ENCODE measurements at regions not wholly inside any gene's neighbourhood (a gene's known extent, or its start where the extent isn't known, plus 50 kb on each side); places are given as distances from the start of the nearest gene placed in this dataset.

GRCh38 chr5:92064993-92065392, 681.9 kb upstream of the ARRDC3 start:
- TF ChIP-seq, protein P1, sequence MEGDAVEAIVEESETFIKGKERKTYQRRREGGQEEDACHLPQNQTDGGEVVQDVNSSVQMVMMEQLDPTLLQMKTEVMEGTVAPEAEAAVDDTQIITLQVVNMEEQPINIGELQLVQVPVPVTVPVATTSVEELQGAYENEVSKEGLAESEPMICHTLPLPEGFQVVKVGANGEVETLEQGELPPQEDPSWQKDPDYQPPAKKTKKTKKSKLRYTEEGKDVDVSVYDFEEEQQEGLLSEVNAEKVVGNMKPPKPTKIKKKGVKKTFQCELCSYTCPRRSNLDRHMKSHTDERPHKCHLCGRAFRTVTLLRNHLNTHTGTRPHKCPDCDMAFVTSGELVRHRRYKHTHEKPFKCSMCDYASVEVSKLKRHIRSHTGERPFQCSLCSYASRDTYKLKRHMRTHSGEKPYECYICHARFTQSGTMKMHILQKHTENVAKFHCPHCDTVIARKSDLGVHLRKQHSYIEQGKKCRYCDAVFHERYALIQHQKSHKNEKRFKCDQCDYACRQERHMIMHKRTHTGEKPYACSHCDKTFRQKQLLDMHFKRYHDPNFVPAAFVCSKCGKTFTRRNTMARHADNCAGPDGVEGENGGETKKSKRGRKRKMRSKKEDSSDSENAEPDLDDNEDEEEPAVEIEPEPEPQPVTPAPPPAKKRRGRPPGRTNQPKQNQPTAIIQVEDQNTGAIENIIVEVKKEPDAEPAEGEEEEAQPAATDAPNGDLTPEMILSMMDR (IDR thresholded peaks at IDR 0.05; ENCODE audit: borderline replicate concordance, extremely low read depth, insufficient read depth), result no peak
- Histone ChIP-seq H3K27me3 (ENCODE audit: control insufficient read depth, insufficient read depth, low read length) (no peaks in the 10 kb centered on the region), H3K4me1 (ENCODE audit: control insufficient read depth in 2 of 3, insufficient read depth in 2 of 3, low read depth in 1 of 3, low read length in 3 of 3) (no peaks in the 10 kb centered on the region), H3K9ac (ENCODE audit: low read length in 3 of 3) (no peak overlapping the region), H3K36me3 (ENCODE audit: control insufficient read depth in 2 of 3, insufficient read depth in 3 of 3, low read length in 3 of 3) (no peaks in the 10 kb centered on the region), H3K9me3 (ENCODE audit: control insufficient read depth in 2 of 3, insufficient read depth in 1 of 3, low read length in 3 of 3) (no peaks in the 10 kb centered on the region), H3K27ac (ENCODE audit: low read depth in 2 of 2, low read length in 2 of 2) (no peak overlapping the region), H3K4me3 (ENCODE audit: low read length in 3 of 3) (no peak overlapping the region)
- no peak for DNase-seq
- FAIRE-seq, result no peak
- intact Hi-C loops (cut with DNase I), result no loop called here

DNA sequence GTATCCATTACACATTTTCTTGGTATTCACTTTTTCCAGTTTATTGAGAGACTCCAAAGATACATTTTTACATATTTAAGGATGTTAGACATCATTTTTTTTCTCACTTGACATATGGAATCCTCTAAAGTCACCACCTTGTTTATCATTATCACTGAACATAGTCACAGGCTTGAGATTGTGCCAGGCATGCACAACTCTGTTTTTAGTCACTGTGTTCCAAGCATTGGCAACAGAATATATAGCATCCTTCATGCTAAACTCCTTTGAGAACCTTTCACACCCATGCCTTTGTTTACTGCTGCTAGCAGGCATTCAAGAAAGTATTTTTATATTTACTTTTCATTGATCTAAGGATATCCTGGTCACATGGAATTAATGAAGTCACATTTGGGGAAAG, 668.6 kb upstream of the ARRDC3 start:
- intact Hi-C loops (cut with DNase I), result no loop called here
- Histone ChIP-seq H3K9ac (ENCODE audit: low read length in 3 of 3) (no peak overlapping the region), H3K4me3 (ENCODE audit: low read length in 3 of 3) (no peak overlapping the region), H3K9me3 (ENCODE audit: control insufficient read depth in 2 of 3, insufficient read depth in 1 of 3, low read length in 3 of 3) (no peaks in the 10 kb centered on the region), H3K27me3 (ENCODE audit: control insufficient read depth, insufficient read depth, low read length) (no peaks in the 10 kb centered on the region), H3K27ac (ENCODE audit: low read depth in 2 of 2, low read length in 2 of 2) (no peak overlapping the region), H3K36me3 (ENCODE audit: control insufficient read depth in 2 of 3, insufficient read depth in 3 of 3, low read length in 3 of 3) (no peaks in the 10 kb centered on the region), H3K4me1 (ENCODE audit: control insufficient read depth in 2 of 3, insufficient read depth in 2 of 3, low read depth in 1 of 3, low read length in 3 of 3) (no peaks in the 10 kb centered on the region)
- TF ChIP-seq, protein P1 (IDR thresholded peaks at IDR 0.05; ENCODE audit: borderline replicate concordance, extremely low read depth, insufficient read depth), result no peak
- FAIRE-seq, result no peak
- no peak for DNase-seq

GRCh38 chr5:92050970-92051369, 667.9 kb upstream of the ARRDC3 start:
- DNase-seq, result no peak
- Histone ChIP-seq H3K36me3 (ENCODE audit: control insufficient read depth in 2 of 3, insufficient read depth in 3 of 3, low read length in 3 of 3) (no peaks in the 10 kb centered on the region), H3K9ac (ENCODE audit: low read length in 3 of 3) (no peak overlapping the region), H3K27ac (ENCODE audit: low read depth in 2 of 2, low read length in 2 of 2) (no peak overlapping the region), H3K9me3 (ENCODE audit: control insufficient read depth in 2 of 3, insufficient read depth in 1 of 3, low read length in 3 of 3) (no peaks in the 10 kb centered on the region), H3K27me3 (ENCODE audit: control insufficient read depth, insufficient read depth, low read length) (no peaks in the 10 kb centered on the region), H3K4me3 (ENCODE audit: low read length in 3 of 3) (no peak overlapping the region), H3K4me1 (ENCODE audit: control insufficient read depth in 2 of 3, insufficient read depth in 2 of 3, low read depth in 1 of 3, low read length in 3 of 3) (no peaks in the 10 kb centered on the region)
- TF ChIP-seq, protein P1 (IDR thresholded peaks at IDR 0.05; ENCODE audit: borderline replicate concordance, extremely low read depth, insufficient read depth), result no peak
- intact Hi-C loops (cut with DNase I), result no loop called here
- no peak for FAIRE-seq

DNA sequence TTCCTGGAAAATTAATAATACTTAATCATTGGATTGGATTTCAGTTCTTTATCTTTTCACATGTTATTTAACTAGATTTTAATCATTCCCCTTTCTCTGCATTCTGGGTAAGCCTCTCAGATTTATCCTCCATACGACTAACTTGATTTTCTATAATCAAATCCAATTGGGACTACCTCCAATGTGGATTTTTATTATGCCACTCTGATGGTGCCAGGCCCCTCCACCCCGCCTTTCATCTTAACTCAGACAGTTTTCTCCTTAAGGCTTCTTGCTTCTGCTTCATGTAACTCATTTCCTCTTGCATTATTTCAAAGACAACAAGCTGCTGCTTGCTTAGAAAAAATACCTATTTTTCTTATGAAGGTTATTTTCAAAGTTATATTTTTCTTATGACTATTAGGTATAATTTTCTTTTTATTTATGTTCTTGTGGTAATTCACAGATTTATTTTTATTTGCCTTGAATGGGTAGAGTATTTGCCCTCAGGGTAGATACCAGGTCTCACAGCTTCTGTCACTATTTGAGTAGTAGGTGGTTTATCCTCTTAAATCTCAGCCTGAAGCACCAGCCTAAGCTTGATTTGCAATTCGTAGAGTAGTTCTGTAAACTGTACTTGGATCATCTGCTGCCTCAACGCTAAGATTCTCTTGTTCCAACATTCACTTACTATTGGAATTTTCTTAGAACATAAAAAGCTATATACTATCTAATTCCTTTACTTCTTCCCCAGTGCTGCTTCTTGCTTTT, 659.0 kb upstream of the ARRDC3 start:
- Histone ChIP-seq H3K4me3 (ENCODE audit: low read length in 3 of 3) (no peak overlapping the region), H3K9ac (ENCODE audit: low read length in 3 of 3) (no peak overlapping the region), H3K27ac (ENCODE audit: low read depth in 2 of 2, low read length in 2 of 2) (no peak overlapping the region), H3K9me3 (ENCODE audit: control insufficient read depth in 2 of 3, insufficient read depth in 1 of 3, low read length in 3 of 3) (no peaks in the 10 kb centered on the region), H3K4me1 (ENCODE audit: control insufficient read depth in 2 of 3, insufficient read depth in 2 of 3, low read depth in 1 of 3, low read length in 3 of 3) (no peaks in the 10 kb centered on the region), H3K27me3 (ENCODE audit: control insufficient read depth, insufficient read depth, low read length) (no peaks in the 10 kb centered on the region), H3K36me3 (ENCODE audit: control insufficient read depth in 2 of 3, insufficient read depth in 3 of 3, low read length in 3 of 3) (no peaks in the 10 kb centered on the region)
- no peak for DNase-seq
- TF ChIP-seq, protein P1 (IDR thresholded peaks at IDR 0.05; ENCODE audit: borderline replicate concordance, extremely low read depth, insufficient read depth), result no peak
- intact Hi-C loops (cut with DNase I), result no loop called here
- no peak for FAIRE-seq
